Thyroid gland (tissue), 4 donors: ENCODE measurements at regions not wholly inside any gene's neighbourhood (a gene's known extent, or its start where the extent isn't known, plus 50 kb on each side); places are given as distances from the start of the nearest gene placed in this dataset.

Experiments
- DNase-seq, 2 donors: peaks; one replicate each; pipeline ENCODE4 v3.0.0-alpha.2; 2019
- H3K27ac ChIP-seq, 3 donors: fragments of 200-600 bp; sonication (generic); 1 replicate in 2 of 3; 2 replicates in 1 of 3; pipeline ENCODE4 v1.5.1; 2016 to 2019; ENCODE audit warnings: mild to moderate bottlenecking in 1 of 3, moderate library complexity in 1 of 3
- H3K27me3 ChIP-seq: fragments of 200-600 bp; sonication (generic); one replicate; pipeline ENCODE4 v1.5.1; 2019
- H3K36me3 ChIP-seq, 2 donors: fragments of 200-600 bp; sonication (generic); one replicate each; pipeline ENCODE4 v1.5.1; 2016 to 2019
- H3K4me1 ChIP-seq, 2 donors: fragments of 200-600 bp; sonication (generic); one replicate each; pipeline ENCODE4 v1.5.1; 2017 to 2019
- H3K4me3 ChIP-seq, 3 donors: fragments of 200-600 bp; sonication (generic); replicated peaks in 1 of 3; 1 replicate in 2 of 3; 2 replicates in 1 of 3; pipeline ENCODE4 v1.5.1; 2016; ENCODE audit warnings: mild to moderate bottlenecking in 1 of 3
- H3K9me3 ChIP-seq: fragments of 200-600 bp; sonication (generic); one replicate; pipeline ENCODE4 v1.5.1; 2017
- POLR2A ChIP-seq, 2 donors: fragments of 450-650 bp; IDR thresholded peaks; one replicate each; pipeline ENCODE4 v1.6.1; 2017; ENCODE audit warnings: antibody characterized with exemption in 2 of 2, mild to moderate bottlenecking in 2 of 2, moderate library complexity in 1 of 2
- WGBS, 2 donors: methylation state at CpG; one replicate each; pipeline ENCODE4 v1.1.5; 2017; 5-methylcytosine and 5-hydroxymethylcytosine counted together
- intact Hi-C: fragments of 100-400 bp; cut with DNase I; formaldehyde crosslinking; loops from one replicate; pipeline ENCODE4 v1.15.1; 2023
- TF ChIP-seq, protein P1 (sequence below), 6 experiments: fragments of 200-600 bp in 3 of 6; fragments of 450-650 bp in 3 of 6; sonication (generic) in 3 of 6; IDR thresholded peaks; one replicate each; pipeline ENCODE4 v1.5.1; 2016 to 2019; ENCODE audit warnings: antibody characterized with exemption in 6 of 6, mild to moderate bottlenecking in 2 of 6, inconsistent platforms in 1 of 6, moderate library complexity in 1 of 6

DNA sequence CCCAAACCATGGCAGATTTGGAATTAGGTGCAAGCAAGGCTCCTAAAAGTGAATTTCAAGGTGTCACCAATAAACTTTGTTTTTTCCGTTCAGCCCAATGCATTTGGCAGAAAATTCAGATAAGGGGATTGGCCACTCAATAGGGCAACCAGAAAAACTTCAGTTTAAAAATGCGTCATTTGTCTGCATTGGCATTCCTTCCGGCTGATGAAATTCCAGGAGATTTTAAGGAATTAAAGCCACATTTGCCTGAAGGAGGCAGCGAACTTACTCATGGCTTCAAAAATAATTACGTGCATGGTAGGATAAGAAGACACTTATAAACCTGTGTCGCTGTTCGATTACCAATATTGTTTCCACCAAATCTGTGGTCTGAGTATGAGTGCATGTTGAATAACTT, 151.9 kb downstream of the SALL1 start:
- no peaks in the 10 kb centered on the region for H3K4me1 ChIP-seq
- WGBS, 2 donors, result 90 to 96% methylated on average over 7 of the region's 7 CpGs
- no peak for TF ChIP-seq POLR2A (IDR thresholded peaks at IDR 0.05)
- TF ChIP-seq, protein P1, sequence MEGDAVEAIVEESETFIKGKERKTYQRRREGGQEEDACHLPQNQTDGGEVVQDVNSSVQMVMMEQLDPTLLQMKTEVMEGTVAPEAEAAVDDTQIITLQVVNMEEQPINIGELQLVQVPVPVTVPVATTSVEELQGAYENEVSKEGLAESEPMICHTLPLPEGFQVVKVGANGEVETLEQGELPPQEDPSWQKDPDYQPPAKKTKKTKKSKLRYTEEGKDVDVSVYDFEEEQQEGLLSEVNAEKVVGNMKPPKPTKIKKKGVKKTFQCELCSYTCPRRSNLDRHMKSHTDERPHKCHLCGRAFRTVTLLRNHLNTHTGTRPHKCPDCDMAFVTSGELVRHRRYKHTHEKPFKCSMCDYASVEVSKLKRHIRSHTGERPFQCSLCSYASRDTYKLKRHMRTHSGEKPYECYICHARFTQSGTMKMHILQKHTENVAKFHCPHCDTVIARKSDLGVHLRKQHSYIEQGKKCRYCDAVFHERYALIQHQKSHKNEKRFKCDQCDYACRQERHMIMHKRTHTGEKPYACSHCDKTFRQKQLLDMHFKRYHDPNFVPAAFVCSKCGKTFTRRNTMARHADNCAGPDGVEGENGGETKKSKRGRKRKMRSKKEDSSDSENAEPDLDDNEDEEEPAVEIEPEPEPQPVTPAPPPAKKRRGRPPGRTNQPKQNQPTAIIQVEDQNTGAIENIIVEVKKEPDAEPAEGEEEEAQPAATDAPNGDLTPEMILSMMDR (IDR thresholded peaks at IDR 0.05), result no peak
- no peaks in the 10 kb centered on the region for H3K27me3 ChIP-seq
- H3K4me3 ChIP-seq, result no peak overlapping the region
- no peaks in the 10 kb centered on the region for H3K36me3 ChIP-seq
- no peaks in the 10 kb centered on the region for H3K9me3 ChIP-seq
- H3K27ac ChIP-seq, result no peak overlapping the region
- intact Hi-C loops, result no loop called here
- DNase-seq, result no peak

DNA sequence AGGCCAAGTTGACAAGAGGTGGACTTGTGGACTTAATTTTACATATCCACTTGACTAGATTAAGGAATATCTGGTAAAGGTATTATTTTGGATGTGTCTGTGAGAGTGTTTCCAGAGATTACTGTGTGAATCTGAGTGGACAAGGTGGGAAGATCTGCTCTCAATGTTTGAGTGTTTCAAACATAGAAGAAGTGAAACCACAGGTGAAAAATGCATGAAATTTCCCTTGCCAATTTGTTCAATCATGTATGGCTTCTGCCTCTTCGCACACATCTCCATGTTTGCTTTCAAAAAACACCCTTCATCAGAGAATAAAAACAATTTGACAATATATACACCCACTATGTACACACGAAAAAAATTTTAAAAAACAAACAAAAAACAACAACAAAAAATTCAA, 152.7 kb downstream of the SALL1 start:
- no peak overlapping the region for H3K4me3 ChIP-seq
- 69 to 81% methylated on average over 2 of the region's 2 CpGs for WGBS, 2 donors
- intact Hi-C loops, result no loop called here

DNA sequence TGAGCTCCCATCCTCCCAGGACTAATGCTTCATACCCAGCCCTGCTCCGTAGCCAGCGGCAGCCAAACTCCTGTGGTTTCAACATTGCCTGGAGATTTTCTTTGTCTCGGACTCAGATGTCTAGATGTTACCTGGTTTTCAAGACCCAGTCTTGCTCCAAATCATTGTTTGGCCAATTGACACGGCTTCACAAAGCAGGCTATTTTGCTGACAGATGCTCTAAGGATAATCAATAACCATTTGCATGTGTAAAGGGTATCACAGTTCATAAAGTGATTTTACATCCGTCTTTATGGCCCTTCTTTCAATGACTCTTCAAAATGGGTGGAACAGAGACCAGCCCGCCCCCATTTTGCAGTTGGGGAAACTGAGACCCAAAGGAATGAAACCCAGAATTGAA, 153.4 kb downstream of the SALL1 start:
- no peak overlapping the region for H3K27ac ChIP-seq
- H3K36me3 ChIP-seq, result no peaks in the 10 kb centered on the region
- no peaks in the 10 kb centered on the region for H3K9me3 ChIP-seq
- no peak for DNase-seq
- peaks cover 0 to 4% of the 10 kb centered on the region in 2 donors for H3K4me1 ChIP-seq
- WGBS, 2 donors, result 75 to 86% methylated on average over 6 of the region's 6 CpGs
- no peaks in the 10 kb centered on the region for H3K27me3 ChIP-seq
- intact Hi-C loops, result no loop called here
- TF ChIP-seq, protein P1 (IDR thresholded peaks at IDR 0.05), result no peak
- TF ChIP-seq POLR2A (IDR thresholded peaks at IDR 0.05), result no peak
- no peak overlapping the region for H3K4me3 ChIP-seq

More for the DNA sequence above, 152.7 kb downstream of the SALL1 start:
- DNase-seq, result no peak
- H3K36me3 ChIP-seq, result no peaks in the 10 kb centered on the region
- no peak overlapping the region for H3K27ac ChIP-seq
- TF ChIP-seq, protein P1 (IDR thresholded peaks at IDR 0.05), result no peak
- TF ChIP-seq POLR2A (IDR thresholded peaks at IDR 0.05), result no peak
- H3K9me3 ChIP-seq, result no peaks in the 10 kb centered on the region
- no peaks in the 10 kb centered on the region for H3K4me1 ChIP-seq
- no peaks in the 10 kb centered on the region for H3K27me3 ChIP-seq

DNA sequence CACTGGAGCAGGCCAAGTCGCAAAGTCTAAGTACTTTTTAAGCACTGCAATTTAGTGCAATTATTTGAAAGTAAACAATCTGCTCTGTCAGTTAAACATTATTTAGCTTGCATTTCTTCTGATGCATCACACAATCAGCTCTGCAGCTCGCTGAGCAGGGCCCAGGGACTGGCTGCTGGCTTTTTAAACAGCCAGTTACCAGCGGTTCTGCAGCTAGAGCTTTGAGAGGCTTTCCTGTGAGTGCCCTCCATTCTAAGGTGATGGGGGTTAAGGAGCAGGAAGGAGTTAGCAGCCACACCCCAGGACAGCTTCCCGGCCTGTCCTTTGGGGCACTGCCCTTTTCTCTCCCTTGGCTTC, 154.3 kb downstream of the SALL1 start:
- Histone ChIP-seq H3K4me3 (no peak overlapping the region), H3K4me1 (peaks cover 0 to 12% of the 10 kb centered on the region in 2 donors)
- no peak for TF ChIP-seq POLR2A (IDR thresholded peaks at IDR 0.05)
- TF ChIP-seq, protein P1 (IDR thresholded peaks at IDR 0.05), result no peak

DNA sequence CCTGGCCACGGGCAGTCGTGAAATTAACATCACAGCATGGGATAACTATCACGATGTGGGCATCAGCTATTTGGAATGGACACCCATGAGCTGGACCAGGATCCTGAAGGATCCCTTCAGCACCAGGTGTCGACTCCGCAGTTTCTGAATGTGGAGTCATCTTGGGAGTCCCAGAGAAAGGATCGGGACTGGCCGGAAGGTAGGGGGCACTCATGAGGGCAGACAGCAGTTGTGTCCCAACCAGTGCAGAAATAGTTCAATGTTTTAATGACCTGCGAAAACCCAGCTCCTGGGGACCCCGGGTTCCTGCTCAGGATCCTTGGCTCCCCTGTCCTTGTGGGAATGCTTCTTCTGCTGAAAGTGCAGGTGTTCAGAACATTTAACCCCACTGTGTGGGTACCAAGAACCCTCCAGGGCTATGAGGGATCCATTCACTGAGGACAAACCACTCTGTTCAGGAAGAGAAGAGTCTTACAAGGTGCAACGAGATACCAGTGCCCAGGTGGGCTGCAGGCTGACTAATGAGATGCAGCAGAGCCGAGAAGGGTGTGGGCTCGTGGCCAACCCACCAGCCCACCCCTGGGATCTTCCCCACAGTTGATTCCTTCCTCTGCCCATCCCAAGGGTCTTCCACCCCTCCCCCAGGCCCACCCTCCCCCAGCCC, 154.8 kb downstream of the SALL1 start:
- no peak overlapping the region for H3K4me3 ChIP-seq
- intact Hi-C loops, result no loop called here

More for the DNA sequence above, 154.3 kb downstream of the SALL1 start:
- H3K36me3 ChIP-seq, result no peaks in the 10 kb centered on the region
- H3K27me3 ChIP-seq, result no peaks in the 10 kb centered on the region
- H3K27ac ChIP-seq, result no peak overlapping the region
- peak in 1 of 2 donors; percentile 11 for DNase-seq
- intact Hi-C loops, result no loop called here
- WGBS, 2 donors, result 46 to 59% methylated on average over 4 of the region's 4 CpGs
- H3K9me3 ChIP-seq, result no peaks in the 10 kb centered on the region

More for the DNA sequence above, 154.8 kb downstream of the SALL1 start:
- DNase-seq, result no peak
- Histone ChIP-seq H3K9me3 (no peaks in the 10 kb centered on the region), H3K27me3 (no peaks in the 10 kb centered on the region), H3K27ac (no peak overlapping the region), H3K4me1 (peaks cover 0 to 12% of the 10 kb centered on the region in 2 donors), H3K36me3 (no peaks in the 10 kb centered on the region)
- 83 to 90% methylated on average over 12 of the region's 12 CpGs for WGBS, 2 donors
- TF ChIP-seq POLR2A (IDR thresholded peaks at IDR 0.05), result no peak
- TF ChIP-seq, protein P1 (IDR thresholded peaks at IDR 0.05), result no peak
